D721Med (cell line): ENCODE measurements at regions not wholly inside any gene's neighbourhood (a gene's known extent, or its start where the extent isn't known, plus 50 kb on each side); places are given as distances from the start of the nearest gene placed in this dataset.

Experiments
- DNase-seq: peaks from one replicate; pipeline ENCODE4 v3.0.0; 2011; ENCODE audit warnings: low spot score; ENCODE audit not compliant: insufficient read length
- FAIRE-seq: peaks from 2 replicates; lab custom pipeline; 2011; peaks lifted over from hg19 to GRCh38; lab: Jason Lieb, UNC
- CTCF ChIP-seq: IDR thresholded peaks from 2 replicates; pipeline ENCODE4 v1.5.1; 2012; ENCODE audit warnings: mild to moderate bottlenecking, control low read depth; ENCODE audit not compliant: insufficient read depth; ENCODE audit errors: missing control alignments

GRCh38 chr9:16171911-16172310 is 619.1 kb downstream of the CCDC171 start:
- FAIRE-seq: no peak
- no peak for DNase-seq
- no peak for TF ChIP-seq CTCF

- FAIRE-seq: no peak
- no peak for DNase-seq
- no peak for TF ChIP-seq CTCF
These were observed 620.0 kb downstream of the CCDC171 start for GRCh38 chr9:16172796-16173195.

- no peak for TF ChIP-seq CTCF
- DNase-seq (no peak), FAIRE-seq (no peak)
These were observed 622.1 kb downstream of the CCDC171 start for GRCh38 chr9:16174915-16175314.

- no peak for FAIRE-seq
- no peak for DNase-seq
- no peak for TF ChIP-seq CTCF
These were observed 622.6 kb downstream of the CCDC171 start for GRCh38 chr9:16175461-16175860.

GRCh38 chr9:16178294-16178693 is 625.5 kb downstream of the CCDC171 start:
- FAIRE-seq (no peak), DNase-seq (no peak)
- no peak for TF ChIP-seq CTCF

- FAIRE-seq (no peak), DNase-seq (no peak)
- no peak for TF ChIP-seq CTCF
These were observed 626.7 kb downstream of the CCDC171 start for GRCh38 chr9:16179566-16179965.

- no peak for TF ChIP-seq CTCF
- DNase-seq (no peak), FAIRE-seq (no peak)
These were observed 627.2 kb downstream of the CCDC171 start for GRCh38 chr9:16180091-16180490.
